HCEC 1CT (cell line): ENCODE measurements at regions not wholly inside any gene's neighbourhood (a gene's known extent, or its start where the extent isn't known, plus 50 kb on each side); places are given as distances from the start of the nearest gene placed in this dataset.
"Not testable (repeated sequence)": the region's sequence is repeated elsewhere in the genome, so short reads cannot be mapped to it uniquely, and the experiment has no call there.

ENCODE experiments used
- DNase-seq: peaks from one replicate; pipeline ENCODE4 v3.0.0-alpha.2; 2017

GRCh38 chr10:100612601-100613595 lies 77.2 kb downstream of the HIF1AN start:
- DNase-seq = no peak

GRCh38 chr10:100613846-100614245 lies 78.1 kb downstream of the HIF1AN start:
- DNase-seq = no peak

GRCh38 chr10:100614429-100615095 lies 78.8 kb downstream of the HIF1AN start:
- DNase-seq = no peak

- DNase-seq = no peak
These were observed 79.5 kb downstream of the HIF1AN start for GRCh38 chr10:100615241-100615640.

GRCh38 chr10:100615908-100616307 lies 80.2 kb downstream of the HIF1AN start:
- DNase-seq = no peak

GRCh38 chr10:100618091-100618615 lies 82.4 kb downstream of the HIF1AN start:
- DNase-seq = no peak

GRCh38 chr10:100618632-100619255 lies 83.0 kb downstream of the HIF1AN start:
- no peak for DNase-seq

GRCh38 chr10:100620087-100620835 lies 84.5 kb downstream of the HIF1AN start:
- DNase-seq = no peak

GRCh38 chr10:100621360-100622205 lies 85.8 kb downstream of the HIF1AN start:
- DNase-seq = no peak

- DNase-seq = no peak
These were observed 87.2 kb downstream of the HIF1AN start for GRCh38 chr10:100622946-100623345.

GRCh38 chr10:100623521-100624230 lies 87.9 kb downstream of the HIF1AN start:
- DNase-seq = no peak

- no peak for DNase-seq
These were observed 88.6 kb downstream of the HIF1AN start for GRCh38 chr10:100624298-100624697.

GRCh38 chr10:100625816-100626215 lies 90.1 kb downstream of the HIF1AN start:
- DNase-seq = no peak

- DNase-seq = no peak
These were observed 92.3 kb downstream of the HIF1AN start for GRCh38 chr10:100628061-100628460.

GRCh38 chr10:100631192-100631591 lies 95.4 kb downstream of the HIF1AN start:
- no peak for DNase-seq

GRCh38 chr10:100632027-100632426 lies 96.3 kb downstream of the HIF1AN start:
- DNase-seq = no peak

- no peak for DNase-seq
These were observed 98.3 kb downstream of the HIF1AN start for GRCh38 chr10:100634034-100634433.

- DNase-seq = no peak
These were observed 101.3 kb downstream of the HIF1AN start for GRCh38 chr10:100636848-100637553.

- peak; percentile 4 for DNase-seq
These were observed 102.0 kb downstream of the HIF1AN start for GRCh38 chr10:100637785-100638184.

- DNase-seq = not testable (repeated sequence)
These were observed 103.2 kb downstream of the HIF1AN start for GRCh38 chr10:100638969-100639368.
